C4-2B (cell line): ENCODE measurements at regions not wholly inside any gene's neighbourhood (a gene's known extent, or its start where the extent isn't known, plus 50 kb on each side); places are given as distances from the start of the nearest gene placed in this dataset.

ENCODE experiments used
- CTCF ChIP-seq: fragments of 450-650 bp; conservative IDR thresholded peaks from 2 replicates; pipeline ENCODE4 v1.5.1; 2017; ENCODE audit warnings: mild to moderate bottlenecking
- ZFX ChIP-seq: fragments of 450-650 bp; IDR thresholded peaks from 2 replicates; pipeline ENCODE4 v1.6.1; 2017

- TF ChIP-seq CTCF (no peak), ZFX (no peak)
These were observed 64.2 kb upstream of the PJA1 start for GRCh38 chrX:69229436-69229835.
